AG04450 (cell line): ENCODE measurements at regions not wholly inside any gene's neighbourhood (a gene's known extent, or its start where the extent isn't known, plus 50 kb on each side); places are given as distances from the start of the nearest gene placed in this dataset.

Experiments
- CTCF ChIA-PET: fragments of 300-600, 350-600 bp; formaldehyde crosslinking; extraction: SDS; loops from one replicate; lab custom pipeline; 2022; ENCODE audit warnings: antibody characterized with exemption, inconsistent platforms; lab: Charles Lee
- POLR2A ChIA-PET: fragments of 350-600 bp; formaldehyde crosslinking; extraction: SDS; loops from one replicate; lab custom pipeline; 2021; ENCODE audit warnings: antibody characterized with exemption, inconsistent platforms; lab: Yijun Ruan, JAX
- DNase-seq: peaks from one replicate; pipeline ENCODE4 v3.0.0-alpha.2; 2011; ENCODE audit warnings: low read depth, low spot score
- H3K27ac ChIP-seq: one replicate; pipeline ENCODE4 v1.5.1; 2012; ENCODE audit warnings: low read depth, low read length, control low read depth
- H3K27me3 ChIP-seq: one replicate; pipeline ENCODE4 v1.6.0; 2012; ENCODE audit warnings: low read length; ENCODE audit not compliant: control insufficient read depth, insufficient read depth
- H3K4me3 ChIP-seq: 2 replicates; pipeline ENCODE4 v1.5.1; 2011; ENCODE audit warnings: mild to moderate bottlenecking, low read depth, low read length, control low read depth
- H3K9me3 ChIP-seq: 2 replicates; pipeline ENCODE4 v1.5.1; 2012; ENCODE audit warnings: low read length; ENCODE audit not compliant: control insufficient read depth, insufficient read depth
- TF ChIP-seq, protein P1 (sequence below): IDR thresholded peaks from 2 replicates; pipeline ENCODE4 v1.5.1; 2011; ENCODE audit warnings: low read depth, low read length, control low read depth, inconsistent platforms

GRCh38 chr3:6079011-6079410 is 781.9 kb upstream of the GRM7 start:
- H3K9me3 ChIP-seq, result peaks cover 16% of the 10 kb centered on the region
- TF ChIP-seq, protein P1, sequence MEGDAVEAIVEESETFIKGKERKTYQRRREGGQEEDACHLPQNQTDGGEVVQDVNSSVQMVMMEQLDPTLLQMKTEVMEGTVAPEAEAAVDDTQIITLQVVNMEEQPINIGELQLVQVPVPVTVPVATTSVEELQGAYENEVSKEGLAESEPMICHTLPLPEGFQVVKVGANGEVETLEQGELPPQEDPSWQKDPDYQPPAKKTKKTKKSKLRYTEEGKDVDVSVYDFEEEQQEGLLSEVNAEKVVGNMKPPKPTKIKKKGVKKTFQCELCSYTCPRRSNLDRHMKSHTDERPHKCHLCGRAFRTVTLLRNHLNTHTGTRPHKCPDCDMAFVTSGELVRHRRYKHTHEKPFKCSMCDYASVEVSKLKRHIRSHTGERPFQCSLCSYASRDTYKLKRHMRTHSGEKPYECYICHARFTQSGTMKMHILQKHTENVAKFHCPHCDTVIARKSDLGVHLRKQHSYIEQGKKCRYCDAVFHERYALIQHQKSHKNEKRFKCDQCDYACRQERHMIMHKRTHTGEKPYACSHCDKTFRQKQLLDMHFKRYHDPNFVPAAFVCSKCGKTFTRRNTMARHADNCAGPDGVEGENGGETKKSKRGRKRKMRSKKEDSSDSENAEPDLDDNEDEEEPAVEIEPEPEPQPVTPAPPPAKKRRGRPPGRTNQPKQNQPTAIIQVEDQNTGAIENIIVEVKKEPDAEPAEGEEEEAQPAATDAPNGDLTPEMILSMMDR, result no peak
- POLR2A ChIA-PET, result no interaction called here
- DNase-seq, result no peak
- H3K27ac ChIP-seq, result no peak overlapping the region
- no peak overlapping the region for H3K4me3 ChIP-seq
- CTCF ChIA-PET, result no interaction called here
- no peaks in the 10 kb centered on the region for H3K27me3 ChIP-seq

DNA sequence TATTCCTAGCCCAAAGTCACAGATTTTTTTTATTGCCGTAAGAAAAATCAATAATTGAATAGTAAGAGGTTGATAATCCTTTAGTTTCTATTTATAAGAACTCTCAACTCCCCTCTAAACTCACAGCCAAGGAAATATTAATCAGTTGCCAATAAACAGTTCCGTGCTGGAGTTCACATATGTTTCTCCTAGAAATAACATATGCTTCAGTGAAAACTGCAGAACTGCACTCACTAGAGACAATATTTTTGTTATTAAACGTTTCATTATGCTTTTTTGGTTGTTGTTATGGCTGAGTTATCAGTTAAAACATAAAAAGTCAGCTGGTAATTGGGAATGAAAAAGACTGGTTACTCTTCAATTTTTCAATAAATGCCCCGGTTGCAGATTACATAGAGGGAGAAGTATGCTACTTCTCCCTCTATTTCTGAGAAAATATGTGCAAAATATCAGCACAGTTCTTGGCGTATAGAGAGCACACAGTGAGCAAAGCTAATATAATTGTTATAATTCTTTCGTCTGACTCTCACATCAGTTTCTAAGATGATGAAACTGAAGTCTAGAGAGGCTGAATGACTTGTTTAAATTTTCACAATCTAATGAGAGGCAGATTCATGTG is 781.2 kb upstream of the GRM7 start:
- H3K27me3 ChIP-seq, result no peaks in the 10 kb centered on the region
- no peak overlapping the region for H3K4me3 ChIP-seq
- CTCF ChIA-PET, result no interaction called here
- no peak overlapping the region for H3K27ac ChIP-seq
- POLR2A ChIA-PET, result no interaction called here
- peaks cover 16% of the 10 kb centered on the region for H3K9me3 ChIP-seq
- DNase-seq, result no peak
- TF ChIP-seq, protein P1, result no peak

- peaks cover 2% of the 10 kb centered on the region for H3K9me3 ChIP-seq
- no peak for DNase-seq
- H3K27ac ChIP-seq, result no peak overlapping the region
- H3K4me3 ChIP-seq, result no peak overlapping the region
- POLR2A ChIA-PET, result no interaction called here
- no peaks in the 10 kb centered on the region for H3K27me3 ChIP-seq
- TF ChIP-seq, protein P1, result no peak
- CTCF ChIA-PET, result no interaction called here
Measured at GRCh38 chr3:6088433-6088832, 772.5 kb upstream of the GRM7 start.

DNA sequence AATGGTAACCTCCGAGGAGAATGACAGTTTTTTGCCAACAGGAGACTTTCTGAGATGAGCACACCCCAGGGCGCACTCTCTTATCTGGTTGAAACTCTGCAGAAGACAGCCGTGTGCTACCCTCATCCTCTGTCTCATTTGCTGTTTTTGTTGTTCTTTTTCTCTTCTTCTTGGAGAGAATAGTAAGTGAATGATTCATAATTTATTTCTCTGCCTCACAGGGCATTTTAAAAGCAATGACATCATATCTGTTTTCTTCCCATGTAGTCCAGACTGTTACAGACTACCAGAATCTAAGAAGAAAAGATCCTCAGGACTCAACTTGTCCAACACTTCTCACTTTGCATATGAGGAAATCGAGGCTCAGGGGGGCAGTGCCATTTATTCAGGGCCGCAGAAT is 771.1 kb upstream of the GRM7 start:
- no peak for DNase-seq

GRCh38 chr3:6091262-6091661 is 769.7 kb upstream of the GRM7 start:
- CTCF ChIA-PET, result no interaction called here
- POLR2A ChIA-PET, result no interaction called here
- TF ChIP-seq, protein P1, result no peak

More for the DNA sequence above, 771.1 kb upstream of the GRM7 start:
- TF ChIP-seq, protein P1, result no peak
- CTCF ChIA-PET, result no interaction called here
- H3K9me3 ChIP-seq, result peaks cover 2% of the 10 kb centered on the region
- H3K4me3 ChIP-seq, result no peak overlapping the region
- POLR2A ChIA-PET, result no interaction called here
- no peaks in the 10 kb centered on the region for H3K27me3 ChIP-seq
- no peak overlapping the region for H3K27ac ChIP-seq

More at GRCh38 chr3:6091262-6091661, 769.7 kb upstream of the GRM7 start:
- no peak overlapping the region for H3K27ac ChIP-seq
- no peak for DNase-seq
- H3K9me3 ChIP-seq, result peaks cover 2% of the 10 kb centered on the region; the same call in 1 of the 2 replicates
- no peak overlapping the region for H3K4me3 ChIP-seq
- H3K27me3 ChIP-seq, result no peaks in the 10 kb centered on the region
